HCT116 (cell line): ENCODE measurements at regions not wholly inside any gene's neighbourhood (a gene's known extent, or its start where the extent isn't known, plus 50 kb on each side); places are given as distances from the start of the nearest gene placed in this dataset.
A peak's percentile ranks its signal among the peaks of the same experiment; 100 is the strongest.

Experiments
- ATAC-seq: fragments of 200-7000 bp; cut with Tn5 transposase; 2 replicates; pipeline ENCODE4 v1.9.1; 2020; ENCODE audit warnings: mild to moderate bottlenecking, moderate library complexity
- BruUV-seq: library from RNA; stranded (reverse); fragments of 400-500 nt; replicated peaks from 2 replicates; lab custom pipeline; 2021; lab: Mats Ljungman, UMichigan
- CTCF ChIA-PET: fragments of 300-600 bp; sonication (Branson Sonifier 250); formaldehyde crosslinking; loops from one replicate; lab custom pipeline; 2021; ENCODE audit warnings: antibody characterized with exemption; lab: Charles Lee
- POLR2A ChIA-PET: fragments of 300-600, 350-600 bp; sonication (Branson Sonifier 250); formaldehyde crosslinking; loops from one replicate; lab custom pipeline; 2021; ENCODE audit warnings: antibody characterized with exemption; lab: Charles Lee
- RAD21 ChIA-PET, 2 experiments: fragments of 300-600 bp; sonication (Branson Sonifier 250); formaldehyde crosslinking; loops; one replicate each; lab custom pipeline; 2023; ENCODE audit warnings: low total read pairs in 2 of 2; ENCODE audit not compliant: uncharacterized antibody in 2 of 2, unreplicated experiment in 2 of 2, low non-redundant PET in 1 of 2; lab: Charles Lee
- DNase-seq: peaks from one replicate; pipeline ENCODE4 v3.0.0-alpha.2; 2010; ENCODE audit warnings: low read depth, low spot score
- H2AFZ ChIP-seq: fragments of 200-600 bp; shearing (Covaris generic), sonication (generic); 2 replicates; pipeline ENCODE4 v1.6.1; 2017; ENCODE audit warnings: low read depth, mixed run types, mixed read lengths, antibody characterized with exemption, low read length; ENCODE audit not compliant: poor library complexity, severe bottlenecking
- H3K27ac ChIP-seq: 2 replicates; pipeline ENCODE4 v1.5.1; 2012; ENCODE audit warnings: low read depth, low read length
- H3K27me3 ChIP-seq: fragments of 200-600 bp; sonication (generic); 2 replicates; pipeline ENCODE4 v1.6.1; 2016; ENCODE audit warnings: mixed run types, low read length, mixed read lengths; ENCODE audit not compliant: insufficient read depth
- H3K36me3 ChIP-seq, 2 experiments: fragments of 200-500 bp in 1 of 2; fragments of 200-600 bp in 1 of 2; sonication (Bioruptor generic) in 1 of 2; sonication (generic) in 1 of 2; 2 replicates each; pipeline versions ENCODE4 v1.5.1 to v1.6.1; 2014 to 2016; ENCODE audit warnings: low read length in 2 of 2, inconsistent platforms in 1 of 2, mixed read lengths in 1 of 2, mixed run types in 1 of 2; ENCODE audit not compliant: insufficient read depth in 2 of 2, control insufficient read depth in 1 of 2
- H3K4me1 ChIP-seq, 2 experiments: fragments of 200-600 bp in 1 of 2; sonication (generic) in 1 of 2; 2 replicates each; pipeline versions ENCODE4 v1.5.1 to v1.6.1; 2012 to 2017; ENCODE audit warnings: low read length in 2 of 2, inconsistent platforms in 1 of 2, mild to moderate bottlenecking in 1 of 2, mixed read lengths in 1 of 2, mixed run types in 1 of 2, moderate library complexity in 1 of 2; ENCODE audit not compliant: insufficient read depth in 2 of 2, control insufficient read depth in 1 of 2
- H3K4me2 ChIP-seq: fragments of 200-600 bp; sonication (generic); 2 replicates; pipeline ENCODE4 v1.6.1; 2017; ENCODE audit warnings: mixed run types, low read length, mixed read lengths
- H3K4me3 ChIP-seq, 2 experiments: fragments of 200-600 bp in 1 of 2; sonication (generic) in 1 of 2; replicated peaks in 1 of 2; 2 replicates each; pipeline ENCODE4 v1.5.1; 2011 to 2016; ENCODE audit warnings: low read length in 2 of 2, control low read depth in 1 of 2, low read depth in 1 of 2, mild to moderate bottlenecking in 1 of 2, mixed read lengths in 1 of 2, mixed run types in 1 of 2
- H3K79me2 ChIP-seq: fragments of 200-600 bp; sonication (generic); 2 replicates; pipeline ENCODE4 v1.6.1; 2017; ENCODE audit warnings: mild to moderate bottlenecking, mixed run types, low read length, moderate library complexity, mixed read lengths; ENCODE audit not compliant: insufficient read depth
- H3K9ac ChIP-seq: fragments of 200-600 bp; sonication (generic); 2 replicates; pipeline ENCODE4 v1.6.1; 2016; ENCODE audit warnings: low read length, mixed read lengths
- H3K9me2 ChIP-seq: fragments of 200-600 bp; sonication (generic), shearing (Covaris generic); 2 replicates; pipeline ENCODE4 v1.6.1; 2017; ENCODE audit warnings: mixed run types, mild to moderate bottlenecking, moderate library complexity; ENCODE audit not compliant: insufficient read depth
- H3K9me3 ChIP-seq, 2 experiments: fragments of 200-500 bp in 1 of 2; fragments of 200-600 bp in 1 of 2; sonication (Bioruptor generic) in 1 of 2; sonication (generic) in 1 of 2; 2 replicates each; pipeline ENCODE4 v1.6.1; 2014 to 2017; ENCODE audit warnings: low read length in 2 of 2, mixed read lengths in 2 of 2, inconsistent platforms in 1 of 2, low read depth in 1 of 2, mild to moderate bottlenecking in 1 of 2, mixed run types in 1 of 2, moderate library complexity in 1 of 2; ENCODE audit not compliant: control insufficient read depth in 1 of 2, insufficient read depth in 1 of 2
- H4K20me1 ChIP-seq: fragments of 200-600 bp; sonication (generic), shearing (Covaris generic); 2 replicates; pipeline ENCODE4 v1.6.1; 2017; ENCODE audit warnings: mixed run types, mild to moderate bottlenecking, moderate library complexity; ENCODE audit not compliant: insufficient read depth
- ATF3 ChIP-seq: IDR thresholded peaks from 2 replicates; pipeline ENCODE4 v1.6.1; 2012
- CBX3 ChIP-seq: IDR thresholded peaks from 2 replicates; pipeline ENCODE4 v1.6.1; 2012; ENCODE audit warnings: low read depth
- CEBPB ChIP-seq: IDR thresholded peaks from 2 replicates; pipeline ENCODE4 v1.6.1; 2012; ENCODE audit warnings: low read depth
- EGR1 ChIP-seq: IDR thresholded peaks from 2 replicates; pipeline ENCODE4 v1.6.1; 2012; ENCODE audit warnings: low read depth
- FOSL1 ChIP-seq: IDR thresholded peaks from 2 replicates; pipeline ENCODE4 v1.6.1; 2012; ENCODE audit warnings: low read depth
- JUND ChIP-seq: IDR thresholded peaks from 2 replicates; pipeline ENCODE4 v1.6.1; 2012
- MAX ChIP-seq: IDR thresholded peaks from 2 replicates; pipeline ENCODE4 v1.6.1; 2012
- RAD21 ChIP-seq: IDR thresholded peaks from 2 replicates; pipeline ENCODE4 v1.6.1; 2012; ENCODE audit warnings: low read depth, mild to moderate bottlenecking
- SP1 ChIP-seq: IDR thresholded peaks from 2 replicates; pipeline ENCODE4 v1.6.1; 2012; ENCODE audit warnings: low read depth
- TCF7L2 ChIP-seq: IDR thresholded peaks from 2 replicates; pipeline ENCODE4 v1.7.0; 2011; ENCODE audit warnings: borderline replicate concordance, inconsistent platforms; ENCODE audit not compliant: insufficient read depth, insufficient read length; ENCODE audit errors: extremely low read depth
- YY1 ChIP-seq: IDR thresholded peaks from 2 replicates; pipeline ENCODE4 v1.6.1; 2011; ENCODE audit warnings: low read length, low read depth, moderate library complexity, mild to moderate bottlenecking; ENCODE audit not compliant: insufficient replicate concordance; ENCODE audit errors: extremely low read depth
- ZBTB33 ChIP-seq: IDR thresholded peaks from 2 replicates; pipeline ENCODE4 v1.6.1; 2011; ENCODE audit warnings: mild to moderate bottlenecking, low read length, moderate library complexity; ENCODE audit not compliant: insufficient replicate concordance; ENCODE audit errors: extremely low read depth
- ZFX ChIP-seq: fragments of 450-650 bp; IDR thresholded peaks from 2 replicates; pipeline ENCODE4 v1.6.1; 2017
- ZNF274 ChIP-seq: fragments of 200-500 bp; sonication (Bioruptor generic); IDR thresholded peaks from 2 replicates; pipeline ENCODE4 v1.6.1; 2014; ENCODE audit warnings: mild to moderate bottlenecking, low read depth, low read length, inconsistent platforms
- intact Hi-C: fragments of 100-400 bp; cut with micrococcal nuclease; formaldehyde crosslinking; loops from 2 replicates; pipeline ENCODE4 v1.10.0; 2022

- Histone ChIP-seq H3K4me2 (peak overlapping the region; percentile 74), H3K9me2 (no peaks in the 10 kb centered on the region), H2AFZ (peak overlapping the region; percentile 76), H3K4me3 (peak overlapping the region; percentile 27 to 47), H3K79me2 (no peaks in the 10 kb centered on the region), H3K4me1 (peaks cover 10 to 44% of the 10 kb centered on the region in 2 experiments), H3K27ac (peak overlapping the region; percentile 69), H3K36me3 (no peaks in the 10 kb centered on the region), H3K9ac (peak overlapping the region; percentile 55), H4K20me1 (no peaks in the 10 kb centered on the region), H3K9me3 (no peaks in the 10 kb centered on the region), H3K27me3 (no peaks in the 10 kb centered on the region)
- ChIA-PET POLR2A (interaction anchor here (0.7 to 1.4 kb wide), 3 partner anchors 8 to 318 kb away, joined by 3 read pairs; no protein-coding TSS in a partner anchor), CTCF (interaction anchor here (2.1 kb wide), 1 partner anchor 15 kb away, joined by 6 read pairs; no protein-coding TSS in a partner anchor), RAD21 (no interaction called here)
- ATAC-seq (peak; percentile 86), DNase-seq (peak; percentile 77)
- intact Hi-C loops: loop anchor here (5.0 kb wide), 1 partner anchor 96 kb away; no protein-coding TSS in a partner anchor
- TF ChIP-seq YY1 (peak; percentile 6), FOSL1 (peak; percentile 89), ZFX (no peak), EGR1 (peak; percentile 17; the same call in 1 of the 2 replicates), SP1 (peak; percentile 88), CEBPB (peak; percentile 57), ZNF274 (no peak), ZBTB33 (no peak), JUND (peak; percentile 82), ATF3 (no peak), CBX3 (peak; percentile 69; the same call in 1 of the 2 replicates), TCF7L2 (peak; percentile 43), MAX (peak; percentile 37; the same call in 1 of the 2 replicates), RAD21 (peak; percentile 15; the same call in 1 of the 2 replicates)
- BruUV-seq: TSS peak; percentile 75
Measured at GRCh38 chr10:4671451-4672145, 154.4 kb upstream of the AKR1E2 start.
